Endothelial cell of hepatic sinusoid (primary cell): ENCODE measurements at regions not wholly inside any gene's neighbourhood (a gene's known extent, or its start where the extent isn't known, plus 50 kb on each side); places are given as distances from the start of the nearest gene placed in this dataset.
"Not testable (repeated sequence)": the region's sequence is repeated elsewhere in the genome, so short reads cannot be mapped to it uniquely, and the experiment has no call there.

Source experiments
- in situ Hi-C: cut with HindIII; loops from 2 replicates; pipeline ENCODE4 v1.10.0; 2017; ENCODE audit warnings: low sequenced_read_pairs

DNA sequence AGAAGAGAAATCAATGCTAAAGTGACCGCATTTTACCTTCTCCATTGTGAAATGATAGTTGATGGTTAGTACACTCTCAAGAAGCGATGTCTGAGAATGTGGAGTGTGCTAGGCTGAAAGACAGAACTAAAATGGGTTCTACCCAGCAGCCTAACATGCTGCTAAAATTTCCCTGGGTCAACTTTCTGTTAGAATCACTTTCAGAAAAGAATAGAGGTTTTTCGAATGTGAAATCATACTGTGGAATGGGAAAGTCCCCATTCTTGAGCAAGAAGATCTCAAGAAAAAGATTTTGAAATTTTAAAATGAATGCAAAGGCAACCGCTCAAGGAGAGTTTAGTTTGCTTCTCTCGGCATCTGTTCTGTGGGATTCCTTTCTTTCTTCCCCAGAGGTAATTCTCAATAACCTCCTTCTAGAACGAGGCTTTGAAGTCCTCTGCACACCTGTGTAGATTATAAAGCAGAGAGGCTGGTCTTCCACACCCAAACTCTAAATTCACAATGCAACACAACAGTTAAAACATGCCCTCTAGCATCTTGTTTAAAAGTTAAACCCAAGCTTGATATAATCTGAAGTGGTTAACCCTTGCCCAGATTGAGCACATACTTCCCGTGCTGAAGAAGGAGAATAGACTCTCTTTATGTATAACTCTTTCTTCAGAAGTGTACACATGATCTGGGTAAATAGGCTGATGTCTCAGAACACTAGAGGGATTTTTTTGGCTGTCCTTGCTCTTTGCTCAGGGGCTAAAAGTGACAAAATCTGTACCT, 208.7 kb upstream of the KLF3 start:
- in situ Hi-C loops, result no loop called here

GRCh38 chr4:38456096-38456495, 207.9 kb upstream of the KLF3 start:
- in situ Hi-C loops, result no loop called here

GRCh38 chr4:38461342-38461741, 202.7 kb upstream of the KLF3 start:
- in situ Hi-C loops, result no loop called here

DNA sequence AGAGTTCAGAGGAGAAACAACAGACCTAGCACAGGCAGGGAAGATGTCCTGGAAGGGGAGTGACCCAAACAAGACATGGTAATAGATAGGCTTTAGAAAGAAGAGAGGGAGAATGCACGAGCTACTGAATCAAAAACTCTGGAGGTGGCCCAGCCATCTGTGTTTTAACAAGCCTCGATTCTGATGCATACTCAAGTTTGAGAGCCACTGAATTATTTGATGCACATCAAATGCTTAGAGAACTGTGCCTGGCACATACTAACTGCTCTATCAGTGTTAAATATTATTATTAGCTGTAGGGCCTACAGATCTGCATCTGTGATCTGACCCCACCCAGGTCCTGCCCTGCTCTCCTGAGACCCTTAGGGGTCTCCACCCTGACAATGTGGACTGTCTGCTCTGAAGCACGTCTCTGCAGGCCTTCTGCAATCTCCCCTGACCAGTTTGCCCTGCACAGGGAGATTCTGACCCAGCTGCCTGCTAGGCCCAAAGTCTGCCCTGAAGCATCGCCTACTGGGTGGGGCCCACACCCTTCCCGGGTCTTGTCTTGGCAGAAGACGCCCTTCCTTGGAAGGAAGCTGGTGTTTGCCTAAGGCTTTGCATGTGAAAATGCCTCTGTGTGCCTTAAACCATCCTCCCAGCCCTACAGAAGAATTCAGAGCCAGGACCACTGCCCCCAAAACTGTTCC, 201.5 kb upstream of the KLF3 start:
- in situ Hi-C loops, result no loop called here

DNA sequence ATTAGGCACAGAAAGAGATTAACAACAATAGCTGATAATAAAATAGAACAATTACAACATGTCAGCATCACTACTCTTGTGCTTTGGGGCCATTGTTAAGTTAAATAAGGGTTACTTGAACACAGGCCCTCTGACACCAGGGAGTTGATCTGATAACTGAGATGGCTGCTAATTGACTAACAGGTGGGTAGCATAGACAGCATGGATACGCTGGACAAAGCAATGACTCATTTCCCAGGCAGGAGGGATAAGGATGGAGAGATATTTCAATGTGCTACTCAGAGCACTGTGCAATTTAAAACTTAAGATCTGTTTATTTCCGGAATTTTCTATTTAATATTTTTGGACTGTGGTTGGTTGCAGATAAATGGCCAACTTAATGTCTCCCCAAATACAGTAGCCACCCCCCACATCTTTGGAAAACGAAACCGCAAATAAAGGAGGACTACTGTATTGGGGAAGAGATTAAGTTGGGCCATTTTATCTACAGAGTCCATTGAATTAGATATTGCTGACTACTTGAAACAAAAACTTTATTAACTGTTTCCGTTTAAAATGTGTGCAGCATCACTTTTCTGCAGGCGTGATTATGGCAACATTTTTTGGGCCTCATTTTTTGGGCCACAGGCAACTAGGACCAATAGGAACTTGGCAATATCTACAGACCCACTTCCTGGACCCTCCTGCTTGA, 200.6 kb upstream of the KLF3 start:
- in situ Hi-C loops, result no loop called here

GRCh38 chr4:38464328-38464727, 199.7 kb upstream of the KLF3 start:
- in situ Hi-C loops, result no loop called here

DNA sequence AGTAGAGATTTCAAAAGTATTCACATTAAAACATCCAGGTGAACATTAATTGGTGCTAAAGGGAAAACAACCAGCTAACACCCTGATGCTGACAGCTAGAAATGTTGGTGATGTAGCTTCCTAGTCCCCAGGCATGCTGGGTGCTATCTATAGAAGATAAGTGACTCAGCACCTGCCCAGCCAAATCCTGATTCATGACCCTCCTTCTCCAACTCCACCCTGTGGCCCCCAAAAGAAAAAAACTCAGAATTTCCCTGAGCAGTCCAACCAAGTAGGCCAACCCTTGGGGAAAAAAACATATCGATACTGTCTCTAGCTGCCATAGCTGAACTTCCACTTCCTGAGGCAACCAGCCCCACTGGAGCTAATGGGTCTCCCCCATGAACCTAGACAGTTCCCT, 197.6 kb upstream of the KLF3 start:
- in situ Hi-C loops, result no loop called here

DNA sequence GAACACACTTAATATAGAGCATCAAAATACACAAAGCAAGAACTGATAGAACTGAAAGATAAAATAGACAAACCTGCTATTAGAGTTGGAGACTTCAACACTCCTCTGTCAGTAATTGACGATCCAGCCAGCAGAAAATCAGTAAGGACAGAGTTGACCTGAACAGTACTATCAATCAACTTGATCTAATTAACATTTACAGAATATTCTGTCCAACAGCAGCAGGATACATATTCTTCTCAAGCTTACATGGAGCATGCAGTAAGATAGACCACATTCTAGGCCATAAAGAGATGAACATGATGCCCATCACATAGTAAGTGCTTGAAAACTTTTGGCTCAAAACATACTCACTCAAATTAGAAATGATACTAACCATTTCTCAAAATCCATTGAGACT, 196.7 kb upstream of the KLF3 start:
- in situ Hi-C loops, result no loop called here

- in situ Hi-C loops, result no loop called here
These were observed 195.6 kb upstream of the KLF3 start for GRCh38 chr4:38468339-38468866.

DNA sequence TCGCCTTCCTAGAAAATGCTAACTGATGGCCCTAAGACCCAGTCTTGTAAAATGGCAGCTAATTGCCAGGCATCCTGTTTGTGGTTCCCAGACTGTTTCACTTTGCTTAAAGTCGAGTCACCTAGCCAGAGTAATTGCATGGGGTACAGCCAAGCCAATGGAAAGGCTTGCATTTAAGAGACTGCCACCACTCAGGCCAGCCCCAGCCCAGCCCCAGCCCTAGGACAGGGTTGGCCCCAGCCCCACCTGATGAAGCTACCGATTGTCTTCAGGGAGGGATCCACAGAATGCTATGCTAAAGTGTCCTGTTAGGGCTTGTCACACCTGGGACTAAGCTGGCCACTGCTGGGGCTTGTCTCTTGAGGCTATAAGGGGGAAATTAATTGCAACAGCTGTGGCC, 194.6 kb upstream of the KLF3 start:
- in situ Hi-C loops, result no loop called here

GRCh38 chr4:38470735-38471262, 193.2 kb upstream of the KLF3 start:
- in situ Hi-C loops, result no loop called here

- in situ Hi-C loops, result no loop called here
These were observed 181.3 kb upstream of the KLF3 start for GRCh38 chr4:38482696-38483095.

DNA sequence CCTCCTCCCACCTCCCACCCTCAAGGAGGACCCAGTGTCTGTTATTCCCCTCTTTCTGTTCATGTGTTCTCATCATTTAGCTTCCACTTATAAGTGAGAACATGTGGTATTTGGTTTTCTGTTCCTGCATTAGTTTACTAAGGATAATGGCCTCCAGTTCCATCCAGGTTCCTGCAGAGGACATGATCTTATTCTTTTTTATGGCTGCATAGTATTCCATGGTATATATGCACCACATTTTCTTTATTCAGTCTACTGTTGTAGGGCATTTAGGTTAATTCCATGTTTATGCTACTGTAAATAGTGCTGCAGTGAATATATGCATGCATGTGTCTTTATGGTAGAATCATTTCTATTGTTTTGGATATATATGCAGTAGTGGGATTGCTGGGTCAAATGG, 180.4 kb upstream of the KLF3 start:
- in situ Hi-C loops, result not testable (repeated sequence)

DNA sequence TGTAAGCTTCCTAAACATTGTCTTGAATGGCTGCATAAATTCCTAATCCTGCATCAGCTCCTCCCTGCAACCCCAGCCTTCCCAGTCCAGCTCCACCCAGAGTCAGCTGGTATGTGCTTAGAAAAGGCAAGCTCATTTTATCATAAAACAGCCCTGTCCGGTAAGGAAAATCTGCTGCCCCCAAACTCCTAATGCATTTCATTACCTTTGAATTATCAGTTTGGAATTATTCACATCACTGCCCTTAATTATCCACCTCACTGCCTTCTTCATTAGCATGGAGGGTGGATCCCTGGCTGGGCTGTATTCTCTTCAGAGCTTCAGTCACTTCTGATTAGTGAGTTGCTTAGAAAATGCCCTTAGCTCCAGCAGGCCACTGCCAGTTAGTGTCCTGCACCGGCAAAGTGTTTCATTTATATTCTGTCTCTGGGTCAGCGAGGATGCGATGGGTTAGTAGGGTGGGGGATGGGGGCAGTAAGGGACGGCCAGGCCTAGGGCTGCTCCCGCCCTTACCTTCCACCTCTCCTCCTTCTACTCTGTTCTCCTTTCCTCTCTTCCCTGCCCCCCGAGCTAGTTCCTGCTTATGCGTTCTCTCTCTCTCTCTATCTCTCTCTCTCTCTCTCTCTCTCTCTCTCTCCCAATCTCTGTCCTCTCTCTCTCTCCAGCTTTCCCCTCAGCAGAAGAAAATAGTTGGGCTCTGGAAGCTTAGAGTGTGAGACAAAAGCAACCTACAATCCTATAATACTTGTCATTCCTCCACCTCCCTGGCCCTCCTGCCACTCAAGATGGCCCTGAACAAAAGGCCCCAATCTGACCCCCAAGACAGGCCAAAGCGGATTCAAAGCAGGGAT, 174.8 kb upstream of the KLF3 start:
- in situ Hi-C loops, result loop anchor here (5.0 kb wide), 1 partner anchor 37 kb away; no protein-coding TSS in a partner anchor

- in situ Hi-C loops, result loop anchor here (5.0 kb wide), 1 partner anchor 38 kb away; no protein-coding TSS in a partner anchor
These were observed 173.9 kb upstream of the KLF3 start for GRCh38 chr4:38489924-38490639.

GRCh38 chr4:38490753-38491446, 173.1 kb upstream of the KLF3 start:
- in situ Hi-C loops, result no loop called here

DNA sequence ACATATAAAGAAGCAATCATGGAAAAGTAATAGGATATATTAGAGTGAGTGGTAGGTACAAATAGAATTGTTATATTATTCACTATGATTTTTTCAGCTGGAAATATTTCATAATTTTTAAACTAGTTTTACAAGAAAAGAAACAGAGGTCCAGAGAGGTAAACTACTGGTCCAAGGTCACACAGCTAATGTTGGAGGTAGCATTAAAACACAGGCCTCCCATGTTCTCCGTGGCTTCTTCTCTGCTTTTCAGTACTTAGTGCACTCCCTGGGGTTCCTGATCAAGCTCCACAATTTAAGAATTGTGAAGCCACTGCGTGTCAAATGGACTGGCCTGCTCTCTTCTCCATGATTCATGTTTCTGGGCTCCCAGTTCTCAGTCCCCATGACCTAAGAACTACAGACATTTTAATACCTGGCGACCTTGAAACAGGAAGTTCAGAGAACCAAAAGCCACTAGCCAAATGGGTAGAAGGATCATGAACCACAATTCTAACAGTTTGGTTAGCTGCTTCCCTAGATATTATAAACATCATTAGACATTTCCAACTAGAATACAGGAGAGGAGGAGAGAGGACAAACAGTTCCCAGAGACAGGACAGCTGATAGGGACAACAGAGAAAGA, 172.0 kb upstream of the KLF3 start:
- in situ Hi-C loops, result no loop called here

DNA sequence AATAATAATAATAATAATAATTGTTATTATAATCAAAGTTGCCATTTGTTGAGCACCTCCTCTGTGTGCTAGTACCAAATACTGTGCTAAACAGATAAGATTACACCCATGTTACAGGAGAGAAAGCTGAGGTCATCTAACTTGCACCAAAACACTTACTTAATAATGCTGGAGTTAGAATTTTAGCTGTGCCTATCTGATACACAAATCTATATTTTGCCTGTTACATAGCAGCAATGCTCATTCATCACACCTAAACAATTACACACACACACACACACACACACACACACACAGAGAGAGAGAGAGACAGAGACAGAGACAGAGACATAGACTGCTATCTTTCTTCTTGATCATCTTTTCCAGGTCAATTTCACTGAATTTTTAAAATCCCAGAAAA, 170.9 kb upstream of the KLF3 start:
- in situ Hi-C loops, result no loop called here

DNA sequence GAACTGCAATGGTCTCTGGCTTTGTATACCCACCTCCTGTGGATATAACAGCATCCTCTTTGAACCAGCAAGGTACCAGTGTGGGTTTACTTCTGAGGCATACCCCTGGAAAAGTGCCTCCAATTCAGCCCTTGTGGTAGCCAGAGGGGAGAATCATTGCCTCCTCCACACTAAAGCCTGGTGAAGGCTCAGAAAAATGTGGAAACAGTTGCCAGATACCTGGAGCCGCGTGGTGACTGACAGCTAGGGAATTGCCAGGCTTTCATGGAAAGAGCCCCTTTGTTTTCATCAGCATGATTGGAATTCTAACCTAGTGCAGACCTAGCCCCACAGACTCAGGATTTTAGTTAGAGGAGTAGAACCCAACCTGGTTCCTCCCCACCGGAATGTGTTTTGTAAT, 168.6 kb upstream of the KLF3 start:
- in situ Hi-C loops, result no loop called here
